GM21515 (cell line): ENCODE measurements at regions not wholly inside any gene's neighbourhood (a gene's known extent, or its start where the extent isn't known, plus 50 kb on each side); places are given as distances from the start of the nearest gene placed in this dataset.
"Not testable (repeated sequence)": the region's sequence is repeated elsewhere in the genome, so short reads cannot be mapped to it uniquely, and the experiment has no call there.

Experiments used
- ATAC-seq: cut with Tn5 transposase; IDR thresholded peaks from one replicate; pipeline ENCODE4 v1.9.1; 2021; ENCODE audit not compliant: unreplicated experiment

DNA sequence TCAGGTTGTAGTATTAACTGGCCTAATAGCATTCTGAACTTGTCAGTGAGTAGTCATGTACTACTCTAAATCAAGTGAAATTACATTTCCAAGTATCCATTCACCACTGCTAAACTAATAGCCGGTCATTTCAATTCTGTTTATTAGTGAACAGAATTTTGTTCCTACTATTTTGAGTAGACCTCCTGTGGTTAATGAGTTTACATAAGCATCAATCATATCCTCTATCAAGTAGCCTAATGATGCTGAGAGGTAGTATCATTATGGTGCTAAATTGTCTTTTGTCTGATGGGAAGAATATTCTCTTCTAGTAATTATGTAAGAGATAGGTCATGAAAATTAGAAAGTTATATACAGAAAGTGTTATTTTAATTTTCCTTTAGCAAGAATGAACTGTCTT lies 602.8 kb downstream of the KCNT2 start:
- no peak for ATAC-seq

DNA sequence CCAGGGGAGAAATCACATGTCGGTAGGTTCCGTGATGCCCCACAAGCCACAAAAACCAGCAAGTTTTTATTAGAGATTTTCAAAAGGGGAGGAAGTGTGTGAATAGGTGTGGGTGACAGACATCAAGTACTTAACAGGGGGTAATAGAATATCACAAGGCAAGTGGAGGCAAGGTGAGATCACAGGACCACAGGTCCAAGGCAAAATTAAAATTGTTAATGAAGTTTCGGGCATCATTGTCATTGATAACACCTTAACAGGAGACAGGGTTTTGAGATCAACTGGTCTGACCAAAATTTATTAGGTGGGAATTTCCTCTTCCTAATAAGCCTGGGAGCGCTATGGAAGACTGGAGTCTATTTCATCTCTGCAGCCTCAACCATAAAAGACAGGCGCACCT lies 603.9 kb downstream of the KCNT2 start:
- not testable (repeated sequence) for ATAC-seq

DNA sequence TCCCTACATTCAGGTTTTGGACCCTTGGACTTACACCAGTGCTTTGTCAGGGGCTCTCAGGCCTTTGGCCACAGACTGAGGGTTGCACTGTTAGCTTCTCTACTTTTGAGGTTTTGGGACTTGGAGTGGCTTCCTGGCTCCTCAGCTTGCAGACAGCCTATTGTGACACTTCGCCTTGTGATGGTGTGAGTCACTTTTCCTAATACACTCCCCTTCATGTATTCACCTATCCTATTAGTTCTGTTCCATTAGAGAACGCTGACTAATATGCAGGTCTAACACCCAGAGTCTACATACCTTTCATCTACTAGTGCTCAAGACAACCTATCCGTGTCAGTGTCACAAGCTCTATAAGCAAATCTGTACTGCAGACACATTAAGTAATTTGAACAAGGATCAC lies 605.3 kb downstream of the KCNT2 start:
- ATAC-seq: no peak

DNA sequence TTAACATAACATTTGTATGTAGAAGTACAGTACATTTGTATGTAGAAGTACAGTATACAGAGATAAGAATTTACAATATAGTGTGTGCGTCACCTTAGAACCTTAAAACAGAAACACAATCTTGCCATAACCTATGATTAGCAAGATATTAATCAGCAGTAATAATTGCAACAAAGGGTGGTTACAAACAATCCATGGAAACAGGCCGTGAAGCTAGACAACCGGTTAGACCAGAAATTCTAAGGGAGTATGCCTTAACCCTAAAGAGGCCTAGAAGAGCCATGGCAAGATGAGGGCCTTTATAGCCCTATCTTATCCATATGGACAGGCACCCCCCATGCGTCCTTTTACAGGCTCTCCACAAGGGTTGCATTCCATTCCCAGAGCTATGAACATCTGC lies 605.9 kb downstream of the KCNT2 start:
- ATAC-seq: not testable (repeated sequence)

DNA sequence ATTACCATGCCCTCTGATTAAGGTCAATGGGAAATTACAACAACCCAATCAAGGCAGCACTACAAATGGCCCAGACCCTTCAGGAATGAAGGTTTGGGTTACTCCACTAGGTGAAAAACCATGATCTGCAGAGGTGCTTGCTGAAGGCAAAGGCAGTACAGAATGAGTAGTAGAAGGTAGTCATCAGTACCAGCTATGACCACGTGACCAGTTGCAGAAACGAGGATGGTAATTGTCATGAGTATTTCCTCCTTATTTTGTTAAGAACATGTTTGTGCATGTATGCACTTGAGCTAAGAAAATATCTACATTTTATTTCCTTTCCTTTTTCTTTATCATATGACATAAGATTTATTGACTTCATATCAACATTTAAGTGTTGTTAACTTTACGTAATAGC lies 607.1 kb downstream of the KCNT2 start:
- ATAC-seq: no peak

DNA sequence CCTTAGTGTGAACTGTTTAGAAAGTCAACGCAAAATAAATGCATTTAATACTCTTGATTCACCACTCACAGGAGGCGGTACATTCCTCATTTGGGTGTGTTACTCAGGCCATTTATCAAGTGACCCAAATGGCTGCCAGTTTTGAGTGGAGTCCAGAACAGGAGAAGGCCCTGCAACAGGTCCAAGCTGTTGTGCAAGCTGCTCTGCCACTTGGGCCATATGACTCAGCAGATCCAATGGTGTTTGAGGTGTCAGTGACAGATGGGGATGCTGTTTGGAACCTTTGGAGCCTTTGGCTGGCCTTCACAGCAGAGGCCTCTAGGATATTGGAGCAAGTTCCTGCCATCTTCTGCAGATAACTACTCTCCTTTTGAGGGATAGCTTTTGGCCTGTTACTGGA lies 609.2 kb downstream of the KCNT2 start:
- no peak for ATAC-seq

DNA sequence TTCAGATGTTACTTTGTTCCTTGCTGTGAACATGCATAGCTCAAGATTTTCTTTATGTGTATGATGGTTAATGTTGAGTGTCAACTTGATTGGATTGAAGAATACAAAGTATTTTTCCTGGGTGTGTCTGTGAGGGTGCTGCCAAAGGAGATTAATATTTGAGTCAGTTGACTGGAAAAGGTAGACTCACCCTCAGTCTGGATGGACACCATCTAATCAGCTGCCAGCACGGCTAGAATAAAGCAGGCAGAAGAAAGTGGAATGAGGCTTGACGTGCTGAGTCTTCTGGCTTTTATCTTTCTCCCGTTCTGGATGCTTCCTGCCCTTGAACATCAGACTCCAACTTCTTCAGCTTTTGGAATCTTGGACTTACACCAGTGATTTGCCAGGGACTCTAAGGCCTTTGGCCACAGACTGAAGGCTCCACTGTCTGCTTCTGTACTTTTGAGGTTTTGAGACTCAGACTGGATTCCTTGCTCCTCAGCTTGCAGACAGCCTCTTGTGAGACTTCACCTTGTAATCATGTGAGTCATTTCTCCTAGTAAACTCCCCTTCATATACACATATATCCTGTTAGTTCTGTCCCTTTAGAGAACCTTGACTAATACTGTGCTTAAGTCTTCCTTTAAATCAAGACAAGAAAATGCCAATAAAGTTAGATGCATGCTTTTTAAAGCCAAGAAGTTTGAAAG lies 626.6 kb downstream of the KCNT2 start:
- ATAC-seq: no peak

DNA sequence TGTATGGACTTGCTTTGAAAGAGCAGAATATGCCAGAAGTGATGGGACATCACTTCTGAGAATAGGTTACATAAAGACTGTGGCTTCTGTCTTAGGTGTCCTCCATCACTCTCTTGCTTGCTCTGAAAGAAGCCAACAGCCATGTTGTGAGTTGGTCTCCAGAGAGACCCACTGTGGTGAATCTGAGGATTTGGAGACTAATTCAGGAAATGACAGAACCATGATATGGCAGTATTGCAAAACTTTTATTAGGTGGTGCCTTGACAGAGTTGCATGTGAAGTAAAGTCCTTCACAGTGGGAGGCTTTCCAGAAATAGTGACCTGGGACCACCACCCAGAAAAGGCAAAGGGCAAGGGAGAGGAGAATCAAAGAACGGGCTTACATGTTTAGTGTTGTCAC lies 628.6 kb downstream of the KCNT2 start:
- ATAC-seq: no peak

DNA sequence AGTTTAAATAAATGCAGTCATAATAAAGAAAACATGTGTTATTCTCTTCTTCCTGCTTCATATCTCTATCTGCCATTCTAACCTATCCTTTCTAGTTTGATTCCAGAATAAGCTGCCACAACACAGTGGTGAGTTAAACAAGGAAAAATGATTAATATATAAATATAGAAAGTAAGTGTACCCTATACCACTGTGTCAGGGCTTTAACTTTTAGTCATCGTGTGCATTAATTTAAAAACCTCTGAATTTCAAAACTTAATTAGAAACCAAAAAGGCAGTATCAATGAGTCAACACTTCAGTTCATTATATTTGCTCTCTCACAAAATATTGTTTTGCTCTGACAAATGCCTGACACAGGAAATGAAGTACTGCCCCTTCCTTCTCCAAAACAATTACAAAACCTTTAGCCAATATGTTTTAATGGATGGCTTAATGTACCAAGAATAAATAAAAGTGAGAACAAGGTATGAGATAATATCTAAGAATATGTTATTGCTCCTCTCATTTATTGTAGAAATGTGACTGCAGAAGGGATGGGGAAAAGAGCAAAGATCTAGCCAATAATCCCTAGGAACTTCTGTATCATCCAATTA lies 634.8 kb downstream of the KCNT2 start:
- no peak for ATAC-seq

DNA sequence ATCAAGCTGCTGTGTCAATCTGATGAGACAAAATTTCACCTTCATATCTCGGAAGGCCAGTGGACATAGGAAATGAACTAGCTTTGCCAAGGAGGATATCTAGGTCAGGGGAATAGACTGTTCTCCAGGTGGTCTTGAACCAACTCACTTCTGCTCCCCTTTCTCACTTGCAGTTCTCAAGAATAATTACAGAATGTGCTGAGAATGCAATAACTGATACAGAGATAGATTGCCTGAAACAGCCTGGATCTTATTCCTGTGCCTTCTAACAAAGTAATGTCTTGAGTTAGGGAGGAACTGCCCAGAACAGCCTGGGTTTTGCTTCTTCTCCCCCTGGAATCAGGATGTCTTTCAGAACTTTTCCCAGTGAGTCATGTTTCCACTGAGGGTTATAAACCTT lies 636.7 kb downstream of the KCNT2 start:
- no peak for ATAC-seq

DNA sequence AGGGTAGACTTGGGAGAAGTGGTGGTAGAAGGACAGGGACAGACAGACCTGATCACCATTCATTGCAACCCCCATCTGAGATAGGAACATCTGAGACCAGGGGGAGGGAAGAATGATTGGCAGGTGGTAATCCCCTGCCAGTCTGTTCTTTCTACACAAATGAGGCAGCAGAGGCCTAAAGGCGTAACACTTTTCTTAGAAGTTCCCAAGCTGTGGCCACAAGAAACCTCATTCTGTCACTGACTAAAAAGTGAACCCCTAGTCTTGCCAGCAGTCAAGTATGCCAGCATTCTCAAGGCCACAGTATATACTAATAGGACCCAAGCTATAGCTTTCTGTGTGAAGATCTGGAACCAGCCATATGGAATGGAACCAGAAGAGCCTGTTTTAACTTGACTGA lies 638.0 kb downstream of the KCNT2 start:
- ATAC-seq: no peak

DNA sequence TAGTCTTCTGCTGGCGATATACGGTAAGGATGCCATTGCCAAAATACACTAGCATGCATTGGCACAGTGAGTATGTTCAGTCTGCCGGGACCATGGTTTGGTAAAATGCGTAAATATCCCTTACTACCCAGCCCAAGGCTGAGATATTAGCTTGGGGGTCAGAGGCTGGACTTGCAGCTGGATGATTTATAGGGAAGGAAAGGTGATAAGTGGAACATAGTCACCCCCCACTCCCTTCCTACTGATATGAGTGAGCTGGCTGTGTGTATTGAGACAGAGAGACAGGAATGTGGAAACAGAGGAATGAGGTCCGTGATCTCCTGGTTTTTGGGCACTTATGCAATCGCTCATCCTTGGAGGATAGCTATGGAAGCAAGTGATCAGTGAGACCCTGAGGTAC lies 642.8 kb downstream of the KCNT2 start:
- no peak for ATAC-seq

DNA sequence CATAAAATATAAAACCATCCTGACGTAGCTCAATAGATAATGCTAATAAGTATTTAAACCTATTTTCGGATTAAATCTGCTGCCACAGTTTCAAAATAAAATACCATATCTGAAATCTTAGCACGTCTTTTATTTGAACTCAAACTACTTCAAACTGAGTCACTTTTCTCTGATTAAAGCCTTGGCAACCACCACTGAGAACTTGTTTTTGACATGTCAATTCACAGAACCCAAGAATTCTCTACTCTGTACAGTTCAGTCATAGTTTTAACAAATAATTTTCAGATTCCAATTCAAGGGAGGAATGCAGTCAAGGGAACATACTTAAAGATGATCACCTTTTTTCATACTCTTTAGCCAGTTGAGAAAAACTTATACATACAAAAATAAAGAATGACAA lies 643.2 kb downstream of the KCNT2 start:
- no peak for ATAC-seq

DNA sequence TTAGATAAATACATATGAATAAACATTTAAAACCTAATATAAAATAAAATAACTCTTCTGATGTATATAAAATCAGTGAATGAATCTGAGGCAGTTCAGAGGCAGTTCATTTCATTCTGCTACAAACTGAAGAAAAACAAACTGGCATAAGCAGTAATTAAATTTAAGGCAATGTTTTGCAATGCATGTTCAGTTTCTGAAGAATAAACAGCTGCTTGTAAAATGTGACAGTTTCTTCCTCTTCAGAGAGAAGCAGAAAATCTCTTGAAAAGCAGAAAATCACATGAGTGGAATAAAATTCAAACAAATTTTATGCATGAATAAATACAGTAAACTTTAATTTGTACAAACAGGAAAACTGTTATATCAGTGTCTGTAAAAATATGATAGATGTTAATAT lies 643.7 kb downstream of the KCNT2 start:
- no peak for ATAC-seq

DNA sequence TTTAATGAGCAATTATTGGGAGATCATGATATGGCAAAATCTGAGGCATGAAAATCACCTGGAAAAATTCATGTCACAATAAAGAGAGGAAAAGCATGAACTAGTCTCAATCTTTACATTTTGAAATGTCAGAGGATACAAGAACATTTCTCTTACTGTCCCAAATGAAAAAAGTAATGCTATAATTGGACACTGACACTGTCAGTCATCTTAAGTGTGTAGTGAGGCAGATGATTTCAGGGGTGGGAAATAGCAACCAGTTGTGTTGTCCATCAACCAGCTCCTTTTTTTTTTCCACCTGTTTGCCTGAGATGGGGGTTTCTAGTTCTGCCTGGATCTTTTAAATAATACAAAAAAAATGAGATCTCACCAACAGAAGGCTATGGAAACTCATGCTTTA lies 646.2 kb downstream of the KCNT2 start:
- ATAC-seq: no peak

DNA sequence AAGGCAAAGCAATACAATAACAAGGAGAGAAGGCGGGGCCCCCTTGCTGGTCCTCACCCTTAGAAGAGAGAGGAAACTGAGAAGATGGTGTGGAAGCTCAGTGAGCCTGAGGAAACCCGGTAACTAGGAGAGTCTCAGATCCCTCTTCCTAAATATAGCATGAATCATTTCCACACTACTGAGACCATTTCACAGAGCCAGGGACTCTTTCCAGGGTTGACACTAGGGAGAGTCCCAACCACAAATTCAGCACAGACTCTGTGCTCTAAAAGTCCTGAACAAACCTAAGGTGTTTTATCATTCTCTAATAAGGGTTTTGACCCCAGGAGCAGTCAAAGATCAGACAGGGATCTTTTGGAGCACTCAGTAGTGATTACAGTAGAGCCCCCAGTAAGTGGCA lies 647.7 kb downstream of the KCNT2 start:
- ATAC-seq: no peak

DNA sequence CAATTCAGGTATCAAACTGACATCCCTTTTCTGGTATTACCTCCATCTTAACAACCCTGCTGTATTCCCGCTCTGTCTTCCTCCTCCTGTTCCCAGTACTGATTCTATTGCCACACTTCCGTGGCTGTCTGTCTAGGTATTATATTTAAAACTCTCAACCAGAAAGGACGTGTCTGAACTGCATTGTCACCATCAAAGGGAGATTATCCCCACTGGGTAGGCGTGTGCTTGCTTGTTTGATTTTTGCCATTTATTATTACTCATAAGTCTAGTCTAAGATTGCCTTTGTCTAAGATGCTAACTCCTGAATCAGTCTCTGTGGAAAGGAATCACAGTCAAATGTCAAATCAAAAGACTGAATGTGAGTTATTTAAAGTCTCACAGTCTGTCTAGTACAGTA lies 650.1 kb downstream of the KCNT2 start:
- no peak for ATAC-seq

DNA sequence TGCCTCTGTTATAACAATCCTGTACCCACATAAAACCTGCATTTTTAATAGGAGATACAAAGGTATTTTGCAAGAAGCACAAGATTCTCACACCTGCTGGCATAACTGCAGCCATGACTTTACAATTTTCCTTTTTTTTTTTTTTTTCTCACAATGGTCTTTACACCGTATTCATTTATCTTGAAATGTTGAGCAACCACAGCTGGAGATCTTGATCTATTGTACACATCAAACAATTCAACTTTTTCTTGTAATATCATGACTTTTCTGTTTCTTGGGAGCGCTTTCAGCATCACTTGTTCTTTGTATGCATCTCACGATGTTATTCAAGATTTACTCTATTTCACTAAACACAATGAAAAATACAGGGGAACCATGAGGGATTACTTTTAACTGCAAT lies 651.4 kb downstream of the KCNT2 start:
- ATAC-seq: no peak

DNA sequence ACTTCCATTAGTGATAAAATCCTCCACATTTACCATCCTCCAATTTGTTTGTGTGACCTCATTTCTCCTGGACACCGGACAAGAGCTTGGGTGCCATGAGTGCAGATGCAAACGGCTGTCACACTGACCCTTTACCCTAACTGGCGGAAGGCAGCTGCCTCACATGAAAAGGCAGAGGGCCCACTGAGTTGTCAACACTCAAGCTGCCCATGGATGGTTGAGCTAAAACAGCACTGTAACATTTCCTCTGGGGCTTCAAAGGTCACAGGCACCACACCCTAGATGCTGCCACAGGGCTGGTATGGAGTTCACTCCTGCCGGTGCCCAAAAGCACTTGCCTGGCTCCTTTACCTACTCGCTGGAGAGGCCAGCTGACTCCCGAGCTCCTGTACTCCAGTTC lies 653.4 kb downstream of the KCNT2 start:
- ATAC-seq: no peak

DNA sequence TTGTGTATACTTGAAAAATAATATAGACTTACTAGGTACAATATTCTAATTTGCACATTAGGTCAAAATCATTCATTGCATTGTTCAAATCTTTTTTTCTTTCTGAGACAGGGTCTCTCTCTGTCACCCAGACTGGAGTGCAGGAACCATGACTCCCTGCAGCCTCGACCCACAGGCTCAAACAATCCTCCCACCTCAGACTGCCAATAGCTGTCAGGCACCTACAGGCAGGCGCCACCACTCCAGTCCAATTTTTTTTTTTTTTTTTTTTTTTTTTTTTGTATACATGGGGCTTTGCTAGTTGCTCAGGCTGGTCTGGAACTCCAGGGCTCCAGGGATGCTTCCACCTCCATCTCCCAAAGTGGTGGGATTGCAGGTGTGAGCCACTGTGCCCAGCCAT lies 656.9 kb downstream of the KCNT2 start:
- no peak for ATAC-seq

DNA sequence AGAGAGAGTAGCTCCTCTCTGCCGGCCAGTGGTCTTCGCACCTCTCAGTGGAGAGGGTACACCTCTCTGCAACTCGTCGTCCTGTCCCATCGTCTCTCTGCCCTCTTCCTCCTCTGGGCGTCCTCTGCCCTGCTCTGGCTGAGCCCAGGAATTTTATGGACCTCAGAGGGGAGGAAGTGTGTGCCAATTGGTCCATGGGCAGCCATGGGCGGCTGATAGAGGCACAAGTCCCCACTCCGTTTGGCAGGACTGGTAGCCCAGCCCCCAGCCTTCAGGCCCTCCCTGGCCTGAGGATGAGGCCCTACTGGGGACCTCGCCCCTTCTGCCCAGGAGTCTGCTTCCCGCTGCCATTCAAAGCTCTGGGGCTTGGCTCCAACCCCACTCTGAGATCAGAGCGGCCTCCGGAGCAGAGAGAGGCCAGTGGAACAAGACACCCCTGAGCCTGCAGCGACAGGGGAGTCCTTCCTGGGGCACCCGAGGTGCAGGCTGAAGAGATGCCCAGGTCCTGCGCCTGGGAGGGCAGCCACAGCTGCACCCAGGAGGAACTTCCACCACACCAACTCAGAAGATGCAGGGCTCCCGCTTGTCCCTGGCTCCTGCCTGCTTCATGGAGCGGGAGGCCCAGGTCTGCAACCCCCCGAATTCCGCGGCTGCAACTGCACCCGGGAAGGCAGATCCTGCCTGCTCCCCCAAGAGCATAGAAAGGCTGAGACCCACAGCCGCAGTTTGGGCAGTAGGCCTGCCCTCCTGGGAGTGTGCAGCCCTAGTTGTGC lies 659.9 kb downstream of the KCNT2 start:
- no peak for ATAC-seq

DNA sequence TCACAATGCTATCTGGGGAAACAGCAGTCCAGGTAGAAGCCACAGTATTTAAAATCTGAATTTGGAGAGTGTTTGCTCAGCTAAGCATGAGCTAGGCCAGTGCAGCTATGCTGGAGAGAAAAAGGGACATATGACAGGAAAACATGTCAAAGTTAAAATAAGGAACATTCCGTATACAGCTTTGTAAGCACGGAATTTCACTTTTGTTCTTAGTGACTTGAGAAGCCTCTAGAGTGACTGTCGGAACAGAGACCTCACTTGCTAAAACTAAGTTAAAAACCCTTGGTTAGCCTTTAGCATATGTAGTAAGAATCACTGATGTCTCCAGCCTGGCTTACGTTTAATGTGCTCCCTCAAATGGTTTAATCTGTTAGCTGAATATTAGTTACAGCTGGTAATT lies 661.7 kb downstream of the KCNT2 start:
- ATAC-seq: no peak
